ENCODE measurements at regions not wholly inside any gene's neighbourhood (a gene's known extent, or its start where the extent isn't known, plus 50 kb on each side); places are given as distances from the start of the nearest gene placed in this dataset.

- TF ChIP-seq, protein P1, sequence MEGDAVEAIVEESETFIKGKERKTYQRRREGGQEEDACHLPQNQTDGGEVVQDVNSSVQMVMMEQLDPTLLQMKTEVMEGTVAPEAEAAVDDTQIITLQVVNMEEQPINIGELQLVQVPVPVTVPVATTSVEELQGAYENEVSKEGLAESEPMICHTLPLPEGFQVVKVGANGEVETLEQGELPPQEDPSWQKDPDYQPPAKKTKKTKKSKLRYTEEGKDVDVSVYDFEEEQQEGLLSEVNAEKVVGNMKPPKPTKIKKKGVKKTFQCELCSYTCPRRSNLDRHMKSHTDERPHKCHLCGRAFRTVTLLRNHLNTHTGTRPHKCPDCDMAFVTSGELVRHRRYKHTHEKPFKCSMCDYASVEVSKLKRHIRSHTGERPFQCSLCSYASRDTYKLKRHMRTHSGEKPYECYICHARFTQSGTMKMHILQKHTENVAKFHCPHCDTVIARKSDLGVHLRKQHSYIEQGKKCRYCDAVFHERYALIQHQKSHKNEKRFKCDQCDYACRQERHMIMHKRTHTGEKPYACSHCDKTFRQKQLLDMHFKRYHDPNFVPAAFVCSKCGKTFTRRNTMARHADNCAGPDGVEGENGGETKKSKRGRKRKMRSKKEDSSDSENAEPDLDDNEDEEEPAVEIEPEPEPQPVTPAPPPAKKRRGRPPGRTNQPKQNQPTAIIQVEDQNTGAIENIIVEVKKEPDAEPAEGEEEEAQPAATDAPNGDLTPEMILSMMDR (conservative IDR thresholded peaks at IDR 0.05; ENCODE audit: low read length), result no peak
- no peak for TF ChIP-seq EZH2phosphoT487 (IDR thresholded peaks at IDR 0.05; ENCODE audit: borderline replicate concordance, low read depth, low read length)
Measured at GRCh38 chr6:12608016-12608860, 108.3 kb upstream of the PHACTR1 start.

All from OCI-LY7 (cell line).